ENCODE measurements at regions not wholly inside any gene's neighbourhood (a gene's known extent, or its start where the extent isn't known, plus 50 kb on each side); places are given as distances from the start of the nearest gene placed in this dataset.

- in situ Hi-C loops (cut with MboI; ENCODE audit: low sequenced_read_pairs, unreplicated experiment): no loop called here
- no peak for DNase-seq (ENCODE audit: low spot score)
- TF ChIP-seq, protein P1, sequence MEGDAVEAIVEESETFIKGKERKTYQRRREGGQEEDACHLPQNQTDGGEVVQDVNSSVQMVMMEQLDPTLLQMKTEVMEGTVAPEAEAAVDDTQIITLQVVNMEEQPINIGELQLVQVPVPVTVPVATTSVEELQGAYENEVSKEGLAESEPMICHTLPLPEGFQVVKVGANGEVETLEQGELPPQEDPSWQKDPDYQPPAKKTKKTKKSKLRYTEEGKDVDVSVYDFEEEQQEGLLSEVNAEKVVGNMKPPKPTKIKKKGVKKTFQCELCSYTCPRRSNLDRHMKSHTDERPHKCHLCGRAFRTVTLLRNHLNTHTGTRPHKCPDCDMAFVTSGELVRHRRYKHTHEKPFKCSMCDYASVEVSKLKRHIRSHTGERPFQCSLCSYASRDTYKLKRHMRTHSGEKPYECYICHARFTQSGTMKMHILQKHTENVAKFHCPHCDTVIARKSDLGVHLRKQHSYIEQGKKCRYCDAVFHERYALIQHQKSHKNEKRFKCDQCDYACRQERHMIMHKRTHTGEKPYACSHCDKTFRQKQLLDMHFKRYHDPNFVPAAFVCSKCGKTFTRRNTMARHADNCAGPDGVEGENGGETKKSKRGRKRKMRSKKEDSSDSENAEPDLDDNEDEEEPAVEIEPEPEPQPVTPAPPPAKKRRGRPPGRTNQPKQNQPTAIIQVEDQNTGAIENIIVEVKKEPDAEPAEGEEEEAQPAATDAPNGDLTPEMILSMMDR (IDR thresholded peaks at IDR 0.05; ENCODE audit: borderline replicate concordance, control extremely low read depth, extremely low read depth, insufficient read depth, missing control alignments): no peak
These were observed 132.1 kb downstream of the DYRK2 start for GRCh38 chr12:67780580-67781084.

DNA sequence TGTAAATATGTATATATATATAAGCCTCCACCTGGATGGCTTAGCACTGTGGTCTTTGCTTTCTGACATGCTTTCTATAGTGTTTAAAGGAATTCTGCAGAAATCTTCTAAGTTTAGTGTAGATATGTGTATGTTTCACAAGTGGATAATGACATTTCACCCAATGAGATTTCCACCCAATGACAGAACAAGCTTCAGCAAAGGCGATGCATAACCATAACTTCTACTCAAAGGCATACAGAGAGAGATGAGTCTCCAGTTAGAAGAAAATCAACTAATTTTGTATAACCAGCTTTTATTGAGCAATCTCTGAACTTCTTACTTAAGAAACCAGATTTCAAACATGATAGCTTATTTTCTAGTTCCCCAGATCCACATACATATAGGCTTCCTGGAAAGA, 134.0 kb downstream of the DYRK2 start:
- TF ChIP-seq, protein P1 (IDR thresholded peaks at IDR 0.05; ENCODE audit: borderline replicate concordance, control extremely low read depth, extremely low read depth, insufficient read depth, missing control alignments): no peak
- in situ Hi-C loops (cut with MboI; ENCODE audit: low sequenced_read_pairs, unreplicated experiment): no loop called here
- DNase-seq (ENCODE audit: low spot score): no peak

GRCh38 chr12:67783393-67783792, 134.8 kb downstream of the DYRK2 start:
- TF ChIP-seq, protein P1 (IDR thresholded peaks at IDR 0.05; ENCODE audit: borderline replicate concordance, control extremely low read depth, extremely low read depth, insufficient read depth, missing control alignments): no peak
- DNase-seq (ENCODE audit: low spot score): no peak
- in situ Hi-C loops (cut with MboI; ENCODE audit: low sequenced_read_pairs, unreplicated experiment): no loop called here

DNA sequence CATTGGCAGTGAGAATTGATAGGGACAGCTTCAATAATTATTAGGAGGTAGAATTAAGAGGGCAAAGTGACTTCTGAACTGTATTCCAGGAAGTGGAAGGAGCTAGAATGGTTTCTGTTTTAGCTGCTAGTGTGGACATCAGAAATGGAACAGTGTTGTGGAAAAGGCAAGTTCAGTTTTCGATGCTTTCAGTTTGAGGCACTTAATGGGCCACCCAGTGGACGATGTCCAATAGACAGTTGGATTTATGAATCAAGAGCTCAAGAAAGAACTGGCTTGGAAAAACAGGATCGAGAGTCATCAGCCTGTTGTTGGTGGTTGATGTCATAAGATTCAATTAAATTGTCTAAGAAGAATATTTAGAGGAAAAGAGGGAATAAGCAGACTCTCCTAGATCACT, 136.3 kb downstream of the DYRK2 start:
- in situ Hi-C loops (cut with MboI; ENCODE audit: low sequenced_read_pairs, unreplicated experiment): no loop called here
- TF ChIP-seq, protein P1 (IDR thresholded peaks at IDR 0.05; ENCODE audit: borderline replicate concordance, control extremely low read depth, extremely low read depth, insufficient read depth, missing control alignments): no peak
- DNase-seq (ENCODE audit: low spot score): no peak

DNA sequence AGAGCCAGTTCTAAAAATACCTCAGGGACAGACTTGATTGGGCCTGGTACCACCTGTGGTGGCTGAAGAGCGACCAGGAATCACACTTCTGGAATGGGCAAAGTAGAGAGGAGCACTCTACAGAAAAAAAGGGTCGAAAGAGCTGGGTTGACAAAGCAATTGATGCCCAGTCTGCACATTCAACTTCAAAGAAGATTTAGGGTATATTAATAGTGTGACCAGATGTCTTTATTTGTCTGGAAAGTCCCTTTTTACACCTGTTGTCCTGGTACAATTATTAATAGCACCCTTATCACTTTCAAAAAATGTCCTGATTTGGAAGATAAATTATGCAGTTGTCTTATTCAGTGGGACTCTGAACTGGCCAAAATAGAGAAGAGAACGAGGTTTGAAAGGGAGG, 137.5 kb downstream of the DYRK2 start:
- TF ChIP-seq, protein P1 (IDR thresholded peaks at IDR 0.05; ENCODE audit: borderline replicate concordance, control extremely low read depth, extremely low read depth, insufficient read depth, missing control alignments): no peak
- in situ Hi-C loops (cut with MboI; ENCODE audit: low sequenced_read_pairs, unreplicated experiment): no loop called here
- no peak for DNase-seq (ENCODE audit: low spot score)

DNA sequence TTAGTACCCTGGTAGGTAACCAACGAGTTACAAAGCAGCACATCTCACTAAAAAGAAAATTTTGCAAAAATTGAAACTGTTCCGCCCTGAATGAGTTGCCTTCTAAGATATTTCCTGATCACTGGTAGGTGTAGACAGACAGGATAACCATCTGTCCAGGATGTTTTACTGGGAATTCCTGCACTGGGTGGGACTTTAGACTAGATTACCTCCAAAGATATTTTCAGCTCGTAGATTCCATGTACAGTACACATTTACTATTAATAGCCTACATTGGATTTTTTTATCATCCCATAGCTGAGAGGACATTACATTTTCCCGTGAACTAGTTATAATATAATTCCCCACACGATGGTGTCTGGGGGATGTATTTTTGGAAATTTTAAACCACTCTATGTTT, 139.6 kb downstream of the DYRK2 start:
- DNase-seq (ENCODE audit: low spot score): no peak
- in situ Hi-C loops (cut with MboI; ENCODE audit: low sequenced_read_pairs, unreplicated experiment): no loop called here
- TF ChIP-seq, protein P1 (IDR thresholded peaks at IDR 0.05; ENCODE audit: borderline replicate concordance, control extremely low read depth, extremely low read depth, insufficient read depth, missing control alignments): no peak

GRCh38 chr12:67789266-67789665, 140.7 kb downstream of the DYRK2 start:
- in situ Hi-C loops (cut with MboI; ENCODE audit: low sequenced_read_pairs, unreplicated experiment): no loop called here
- DNase-seq (ENCODE audit: low spot score): no peak
- TF ChIP-seq, protein P1 (IDR thresholded peaks at IDR 0.05; ENCODE audit: borderline replicate concordance, control extremely low read depth, extremely low read depth, insufficient read depth, missing control alignments): no peak

Measured in GM13976 (cell line).